ENCODE measurements at regions not wholly inside any gene's neighbourhood (a gene's known extent, or its start where the extent isn't known, plus 50 kb on each side); places are given as distances from the start of the nearest gene placed in this dataset.

DNA sequence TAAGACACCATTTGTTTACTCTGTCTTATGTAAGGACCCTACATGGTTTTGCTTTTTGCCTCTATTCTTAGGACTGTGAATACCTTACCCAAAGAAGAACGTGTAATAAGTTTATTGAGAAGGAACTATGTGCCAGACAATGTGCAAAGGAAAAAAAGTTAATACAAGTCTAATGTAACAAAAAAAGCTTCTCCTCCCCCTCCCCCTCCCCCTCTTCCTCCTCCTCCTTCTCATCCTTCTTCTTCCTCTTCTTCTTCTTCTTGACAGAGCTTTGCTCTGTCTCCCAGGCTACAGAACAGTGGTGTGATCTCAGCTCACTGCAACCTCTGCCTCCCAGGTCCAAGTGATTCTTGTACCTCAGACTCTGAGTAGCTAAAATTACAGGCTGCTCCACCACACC, 50.9 kb upstream of the MITF start:
- H3K27ac ChIP-seq: no peak overlapping the region
- TF ChIP-seq, protein P1, sequence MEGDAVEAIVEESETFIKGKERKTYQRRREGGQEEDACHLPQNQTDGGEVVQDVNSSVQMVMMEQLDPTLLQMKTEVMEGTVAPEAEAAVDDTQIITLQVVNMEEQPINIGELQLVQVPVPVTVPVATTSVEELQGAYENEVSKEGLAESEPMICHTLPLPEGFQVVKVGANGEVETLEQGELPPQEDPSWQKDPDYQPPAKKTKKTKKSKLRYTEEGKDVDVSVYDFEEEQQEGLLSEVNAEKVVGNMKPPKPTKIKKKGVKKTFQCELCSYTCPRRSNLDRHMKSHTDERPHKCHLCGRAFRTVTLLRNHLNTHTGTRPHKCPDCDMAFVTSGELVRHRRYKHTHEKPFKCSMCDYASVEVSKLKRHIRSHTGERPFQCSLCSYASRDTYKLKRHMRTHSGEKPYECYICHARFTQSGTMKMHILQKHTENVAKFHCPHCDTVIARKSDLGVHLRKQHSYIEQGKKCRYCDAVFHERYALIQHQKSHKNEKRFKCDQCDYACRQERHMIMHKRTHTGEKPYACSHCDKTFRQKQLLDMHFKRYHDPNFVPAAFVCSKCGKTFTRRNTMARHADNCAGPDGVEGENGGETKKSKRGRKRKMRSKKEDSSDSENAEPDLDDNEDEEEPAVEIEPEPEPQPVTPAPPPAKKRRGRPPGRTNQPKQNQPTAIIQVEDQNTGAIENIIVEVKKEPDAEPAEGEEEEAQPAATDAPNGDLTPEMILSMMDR (conservative IDR thresholded peaks at IDR 0.05; ENCODE audit: low read depth, low read length): no peak
- no peaks in the 10 kb centered on the region for H4K20me1 ChIP-seq (ENCODE audit: insufficient read depth)
- no peaks in the 10 kb centered on the region for H3K36me3 ChIP-seq (ENCODE audit: insufficient read depth)
- no peaks in the 10 kb centered on the region for H3K79me2 ChIP-seq (ENCODE audit: insufficient read depth, low read depth)
- no peak overlapping the region for H3K9ac ChIP-seq
- H3K4me2 ChIP-seq: no peak overlapping the region
- H2AFZ ChIP-seq (ENCODE audit: low read depth): no peak overlapping the region
- no peak overlapping the region for H3K4me3 ChIP-seq (IDR thresholded peaks at IDR 0.05; ENCODE audit: insufficient read depth, low read depth, low read length)
- H3K4me1 ChIP-seq (ENCODE audit: low read depth, poor library complexity, severe bottlenecking): no peaks in the 10 kb centered on the region
- no peaks in the 10 kb centered on the region for H3K27me3 ChIP-seq (ENCODE audit: insufficient read depth, low read depth)

- Histone ChIP-seq H3K4me1 (ENCODE audit: low read depth, poor library complexity, severe bottlenecking) (no peaks in the 10 kb centered on the region), H3K36me3 (ENCODE audit: insufficient read depth) (no peaks in the 10 kb centered on the region), H2AFZ (ENCODE audit: low read depth) (no peak overlapping the region), H3K27ac (no peak overlapping the region), H3K27me3 (ENCODE audit: insufficient read depth, low read depth) (no peaks in the 10 kb centered on the region), H4K20me1 (ENCODE audit: insufficient read depth) (no peaks in the 10 kb centered on the region), H3K79me2 (ENCODE audit: insufficient read depth, low read depth) (no peaks in the 10 kb centered on the region), H3K4me2 (no peak overlapping the region), H3K4me3 (IDR thresholded peaks at IDR 0.05; ENCODE audit: insufficient read depth, low read depth, low read length) (no peak overlapping the region), H3K9ac (no peak overlapping the region)
- TF ChIP-seq, protein P1 (conservative IDR thresholded peaks at IDR 0.05; ENCODE audit: low read depth, low read length): no peak
Observed at GRCh38 chr3:69687641-69688040, 51.6 kb upstream of the MITF start.

DNA sequence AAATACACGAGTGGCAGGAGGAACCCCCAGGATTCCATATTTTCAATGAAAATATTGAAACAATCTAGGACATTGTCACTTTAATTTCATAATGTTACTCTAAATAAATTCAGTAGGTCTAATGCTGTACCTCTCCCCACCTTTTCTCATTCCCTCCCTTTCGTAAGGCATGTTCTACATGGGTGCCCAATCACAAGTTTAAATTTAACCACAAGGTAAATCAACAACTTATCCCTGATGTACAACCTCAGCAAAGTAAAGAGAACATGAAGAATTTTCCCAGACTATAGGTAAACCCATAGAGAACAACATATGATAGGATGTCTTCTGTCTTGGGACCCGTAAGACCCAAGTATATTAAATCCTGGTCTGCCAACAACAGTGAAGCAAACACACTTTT, 53.2 kb upstream of the MITF start:
- H3K27ac ChIP-seq: no peak overlapping the region
- no peaks in the 10 kb centered on the region for H3K79me2 ChIP-seq (ENCODE audit: insufficient read depth, low read depth)
- no peak overlapping the region for H3K4me3 ChIP-seq (IDR thresholded peaks at IDR 0.05; ENCODE audit: insufficient read depth, low read depth, low read length)
- TF ChIP-seq, protein P1 (conservative IDR thresholded peaks at IDR 0.05; ENCODE audit: low read depth, low read length): no peak
- no peak overlapping the region for H2AFZ ChIP-seq (ENCODE audit: low read depth)
- no peaks in the 10 kb centered on the region for H3K27me3 ChIP-seq (ENCODE audit: insufficient read depth, low read depth)
- H3K4me1 ChIP-seq (ENCODE audit: low read depth, poor library complexity, severe bottlenecking): no peaks in the 10 kb centered on the region
- no peak overlapping the region for H3K9ac ChIP-seq
- no peaks in the 10 kb centered on the region for H3K36me3 ChIP-seq (ENCODE audit: insufficient read depth)
- no peak overlapping the region for H3K4me2 ChIP-seq
- no peaks in the 10 kb centered on the region for H4K20me1 ChIP-seq (ENCODE audit: insufficient read depth)

DNA sequence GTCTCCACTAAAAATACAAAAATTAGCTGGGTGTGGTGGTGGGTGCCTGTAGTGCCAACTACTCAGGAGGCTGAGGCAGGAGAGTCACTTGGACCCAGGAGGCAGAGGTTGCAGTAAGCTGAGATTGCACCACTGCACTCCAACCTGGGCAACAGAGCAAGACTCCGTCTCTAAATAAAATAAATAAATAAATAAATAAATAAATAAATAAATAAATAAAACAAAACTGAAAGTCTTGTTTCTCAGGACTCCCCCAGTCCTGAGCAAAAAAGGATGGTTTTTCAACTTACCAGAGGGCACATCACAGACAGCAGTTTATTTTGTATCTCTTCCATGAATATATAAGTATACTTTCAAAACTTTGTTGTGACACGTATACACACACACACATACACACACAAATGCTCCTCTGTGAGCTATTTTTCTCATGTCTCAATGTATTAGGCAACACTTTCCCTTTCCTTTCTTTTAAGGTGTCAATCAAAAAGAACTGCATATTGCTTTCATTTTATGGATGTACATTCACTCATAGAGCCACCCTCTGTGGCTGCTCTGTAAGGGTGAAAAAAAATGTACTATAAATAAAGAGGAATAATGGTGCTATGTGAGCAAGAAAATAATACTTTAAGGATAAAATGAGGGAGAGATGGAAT, 54.8 kb upstream of the MITF start:
- no peaks in the 10 kb centered on the region for H3K27me3 ChIP-seq (ENCODE audit: insufficient read depth, low read depth)
- H3K79me2 ChIP-seq (ENCODE audit: insufficient read depth, low read depth): no peaks in the 10 kb centered on the region
- H3K4me2 ChIP-seq: no peak overlapping the region
- no peak overlapping the region for H3K4me3 ChIP-seq (IDR thresholded peaks at IDR 0.05; ENCODE audit: insufficient read depth, low read depth, low read length)
- H2AFZ ChIP-seq (ENCODE audit: low read depth): no peak overlapping the region
- no peaks in the 10 kb centered on the region for H3K36me3 ChIP-seq (ENCODE audit: insufficient read depth)
- no peaks in the 10 kb centered on the region for H3K4me1 ChIP-seq (ENCODE audit: low read depth, poor library complexity, severe bottlenecking)
- TF ChIP-seq, protein P1 (conservative IDR thresholded peaks at IDR 0.05; ENCODE audit: low read depth, low read length): no peak
- H3K9ac ChIP-seq: no peak overlapping the region
- no peak overlapping the region for H3K27ac ChIP-seq
- H4K20me1 ChIP-seq (ENCODE audit: insufficient read depth): no peaks in the 10 kb centered on the region

Measured in KMS-11 (cell line).